ENCODE measurements at regions not wholly inside any gene's neighbourhood (a gene's known extent, or its start where the extent isn't known, plus 50 kb on each side); places are given as distances from the start of the nearest gene placed in this dataset.
"Not testable (repeated sequence)": the region's sequence is repeated elsewhere in the genome, so short reads cannot be mapped to it uniquely, and the experiment has no call there.

DNA sequence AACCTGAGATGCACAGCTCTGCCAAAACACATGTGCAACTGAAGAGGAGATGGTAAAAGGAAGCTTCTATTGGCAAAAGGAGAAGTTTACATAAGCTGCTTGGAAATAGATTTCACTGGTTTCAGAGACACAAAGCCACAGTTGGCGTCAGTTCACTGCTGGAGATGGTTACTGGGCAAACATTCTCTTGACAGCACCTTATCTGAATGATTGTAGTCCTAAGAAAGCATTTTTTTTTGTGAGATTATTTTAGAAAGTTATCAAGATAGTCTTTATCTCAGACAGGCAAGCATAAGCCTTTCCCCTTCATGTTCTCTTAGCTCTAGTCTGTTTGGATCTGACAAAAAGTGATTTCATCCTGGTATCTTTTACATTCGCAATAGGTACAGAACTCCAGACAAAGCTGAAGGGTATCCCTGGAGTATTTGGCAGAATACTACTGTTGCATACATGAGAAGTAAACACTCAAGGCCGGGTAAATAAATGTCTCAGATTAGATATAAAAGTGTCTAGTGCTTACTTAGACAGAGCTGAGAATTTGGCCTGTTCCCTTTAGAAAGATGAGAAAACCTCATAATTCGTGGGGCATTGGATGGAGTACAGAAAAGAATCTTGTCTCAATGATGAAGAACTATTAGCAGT is 1668.0 kb upstream of the NUDT12 start:
- no peak for DNase-seq

- DNase-seq, result no peak
Measured at GRCh38 chr5:105218018-105218417, 1655.4 kb upstream of the NUDT12 start.

DNA sequence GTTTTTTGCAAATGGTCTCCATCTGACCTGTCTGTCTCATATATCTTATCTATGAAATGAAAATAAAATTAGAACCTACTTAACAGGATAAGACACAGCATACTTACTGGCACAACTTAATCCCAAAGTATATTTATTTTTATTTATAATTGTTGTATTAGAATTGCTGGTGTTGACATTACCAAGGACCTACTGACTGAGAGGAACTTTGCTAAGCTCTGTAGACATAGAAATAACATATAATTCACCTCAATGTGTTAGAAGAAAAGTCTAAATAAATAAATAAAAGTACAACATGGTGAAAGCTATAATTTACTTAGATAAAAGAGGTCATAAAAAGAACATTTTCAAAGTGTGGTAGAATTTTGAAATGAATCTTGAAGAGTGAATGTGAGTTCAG is 1650.5 kb upstream of the NUDT12 start:
- DNase-seq, result no peak

DNA sequence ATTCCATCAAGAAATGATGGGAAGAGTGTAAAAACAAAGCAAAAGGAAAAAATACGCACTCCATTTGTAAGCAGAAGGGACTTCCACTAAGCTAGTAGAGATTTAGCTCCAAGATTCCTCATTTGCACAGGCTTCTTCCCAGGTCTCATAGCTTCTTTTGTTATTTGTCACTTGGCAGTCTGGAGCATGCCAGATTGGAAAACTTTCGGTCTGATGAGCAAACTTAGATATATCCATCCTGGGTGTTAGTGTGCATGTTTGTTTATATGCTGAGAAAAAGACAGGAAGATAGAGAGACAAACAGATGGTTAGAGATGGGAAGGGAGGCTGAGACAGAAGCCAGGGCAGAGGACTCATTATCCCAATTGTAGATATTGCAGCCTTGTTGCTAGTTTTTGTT is 1644.5 kb upstream of the NUDT12 start:
- no peak for DNase-seq

- DNase-seq, result no peak
Measured at GRCh38 chr5:105197531-105197930, 1634.9 kb upstream of the NUDT12 start.

DNA sequence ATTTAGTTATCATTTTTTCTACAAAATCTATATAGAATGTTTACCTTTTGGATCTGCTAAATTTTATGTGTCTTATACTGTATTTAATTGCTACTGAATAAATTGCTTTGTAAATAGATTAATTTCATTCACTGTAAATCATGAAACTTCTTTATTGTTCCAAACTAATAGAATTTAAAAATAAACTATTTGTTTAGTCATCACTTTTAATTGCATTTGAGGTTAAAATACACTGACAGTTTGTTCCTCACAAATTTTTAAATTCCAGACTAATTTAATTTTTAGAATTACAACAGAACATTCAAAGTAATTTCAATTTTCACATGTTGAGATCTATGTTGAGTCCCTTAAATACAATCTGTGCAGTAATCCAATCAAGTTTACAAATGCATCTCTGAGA is 1633.2 kb upstream of the NUDT12 start:
- no peak for DNase-seq

GRCh38 chr5:105172918-105173317 is 1610.3 kb upstream of the NUDT12 start:
- no peak for DNase-seq

- DNase-seq, result no peak
Measured at GRCh38 chr5:105168806-105169205, 1606.2 kb upstream of the NUDT12 start.

- DNase-seq, result no peak
Measured at GRCh38 chr5:105167092-105167491, 1604.5 kb upstream of the NUDT12 start.

GRCh38 chr5:105163547-105163946 is 1601.0 kb upstream of the NUDT12 start:
- DNase-seq, result no peak

DNA sequence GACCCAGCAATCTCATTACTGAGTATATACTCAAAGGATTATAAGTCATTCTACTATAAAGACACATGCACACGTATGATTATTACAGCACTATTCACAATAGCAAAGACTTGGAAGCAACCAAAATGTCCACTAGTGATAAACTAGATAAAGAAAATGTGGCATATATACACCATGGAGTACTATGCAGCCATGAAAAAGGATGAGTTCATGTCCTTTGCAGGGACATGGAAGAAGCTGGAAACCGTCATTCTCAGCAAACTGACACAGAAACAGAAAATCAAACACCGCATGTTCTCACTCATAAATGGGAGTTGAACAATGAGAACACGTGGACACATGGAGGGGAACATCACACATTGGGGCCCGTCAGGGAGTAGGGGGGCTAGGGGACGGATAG is 1600.0 kb upstream of the NUDT12 start:
- DNase-seq, result not testable (repeated sequence)

DNA sequence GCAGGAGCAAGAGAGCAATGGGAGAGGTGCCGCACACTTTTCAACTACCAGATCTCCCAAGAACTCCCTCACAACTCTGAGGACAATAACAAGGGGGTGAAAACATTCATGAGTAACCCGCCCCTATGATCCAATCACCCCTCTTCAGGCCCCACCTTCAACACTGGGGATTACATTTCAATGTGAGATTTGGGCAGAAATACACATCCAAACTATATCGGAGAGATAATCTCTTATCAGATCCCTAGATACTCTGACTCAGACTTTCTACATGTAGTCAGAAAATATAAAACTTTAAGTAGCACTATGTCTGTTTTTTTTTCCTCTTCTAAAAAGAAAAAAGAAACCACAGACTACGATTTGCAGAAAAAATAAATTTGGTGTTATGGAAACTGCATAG is 1595.9 kb upstream of the NUDT12 start:
- DNase-seq, result peak; percentile 29

DNA sequence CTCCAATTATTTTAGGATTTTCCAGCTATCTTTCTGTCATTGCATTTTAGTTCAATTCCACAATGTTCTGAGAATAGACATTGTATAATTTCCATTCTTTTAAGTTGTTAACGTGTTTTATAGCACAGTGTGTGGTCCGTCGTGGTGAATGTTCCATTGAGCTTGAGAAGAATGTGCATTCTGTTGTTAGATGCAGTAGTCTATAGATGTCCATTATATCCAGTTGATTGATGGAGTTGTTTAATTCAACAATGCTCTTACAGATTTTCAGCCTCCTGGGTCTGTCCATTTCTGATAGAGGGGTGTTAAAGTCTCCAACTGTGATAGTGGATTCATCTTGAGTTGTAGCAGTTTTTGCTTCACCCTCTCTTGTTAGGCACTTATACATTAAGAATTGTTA is 1587.7 kb upstream of the NUDT12 start:
- DNase-seq, result no peak

- no peak for DNase-seq
Measured at GRCh38 chr5:105146867-105147266, 1584.3 kb upstream of the NUDT12 start.

GRCh38 chr5:105145152-105145551 is 1582.6 kb upstream of the NUDT12 start:
- no peak for DNase-seq

- no peak for DNase-seq
Measured at GRCh38 chr5:105134328-105134727, 1571.7 kb upstream of the NUDT12 start.

DNA sequence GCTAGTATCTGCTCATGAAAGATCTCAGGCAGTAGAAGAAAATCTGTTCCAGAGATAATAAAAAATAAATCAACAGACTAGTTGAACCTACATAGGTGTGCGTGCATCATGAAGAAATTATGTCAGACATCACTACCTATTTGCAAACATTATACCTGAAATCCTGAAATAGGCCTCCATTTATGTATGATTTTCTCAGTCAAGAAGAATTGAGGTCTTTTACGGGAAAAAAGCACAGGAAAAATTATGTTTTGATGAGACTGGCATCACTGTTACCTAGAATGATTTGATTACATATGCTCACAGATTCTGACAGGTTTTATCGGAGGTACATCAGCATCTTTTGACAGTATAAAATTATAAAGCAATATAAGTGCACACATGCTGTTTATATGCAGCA is 1570.5 kb upstream of the NUDT12 start:
- no peak for DNase-seq

GRCh38 chr5:105132581-105132980 is 1570.0 kb upstream of the NUDT12 start:
- DNase-seq, result no peak

DNA sequence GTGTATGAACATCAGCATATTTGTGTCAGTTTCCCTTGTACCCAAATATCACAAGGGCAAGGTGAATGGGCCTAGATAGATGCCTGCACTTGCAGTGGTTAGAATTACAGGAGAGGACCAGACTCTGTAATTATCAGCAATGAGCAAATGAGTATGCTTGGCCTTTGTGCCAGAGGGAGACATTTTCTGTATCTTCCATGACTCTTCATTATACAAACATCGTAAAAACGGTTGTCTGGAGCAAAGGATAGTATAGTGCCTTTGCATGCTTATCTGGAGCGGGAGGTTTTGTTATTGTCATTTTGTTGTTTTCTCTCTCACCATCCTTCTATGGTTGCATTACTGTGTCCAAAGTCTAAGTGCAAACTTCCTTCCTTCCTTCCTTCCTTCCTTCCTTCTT is 1568.5 kb upstream of the NUDT12 start:
- no peak for DNase-seq

- DNase-seq, result no peak
Measured at GRCh38 chr5:105101577-105101976, 1539.0 kb upstream of the NUDT12 start.

DNA sequence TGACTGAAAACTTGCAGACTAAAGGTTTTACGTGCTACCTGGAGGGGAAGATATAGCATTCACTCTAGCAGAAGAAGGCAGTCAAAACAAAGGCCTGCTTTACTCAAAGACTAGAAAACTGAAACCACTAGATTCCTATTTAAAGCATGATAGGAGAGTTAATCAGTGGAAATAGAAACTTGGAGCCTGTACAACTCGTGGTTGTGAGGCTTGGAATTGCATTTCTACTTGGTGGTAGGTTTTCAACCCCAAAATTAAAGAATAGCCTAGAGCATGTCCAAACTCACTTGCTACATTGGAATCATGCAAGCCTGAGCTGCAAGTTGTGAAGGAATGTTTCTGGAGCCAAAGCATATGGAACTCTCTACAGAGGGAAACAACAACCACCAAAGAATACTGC is 1526.4 kb upstream of the NUDT12 start:
- no peak for DNase-seq

DNA sequence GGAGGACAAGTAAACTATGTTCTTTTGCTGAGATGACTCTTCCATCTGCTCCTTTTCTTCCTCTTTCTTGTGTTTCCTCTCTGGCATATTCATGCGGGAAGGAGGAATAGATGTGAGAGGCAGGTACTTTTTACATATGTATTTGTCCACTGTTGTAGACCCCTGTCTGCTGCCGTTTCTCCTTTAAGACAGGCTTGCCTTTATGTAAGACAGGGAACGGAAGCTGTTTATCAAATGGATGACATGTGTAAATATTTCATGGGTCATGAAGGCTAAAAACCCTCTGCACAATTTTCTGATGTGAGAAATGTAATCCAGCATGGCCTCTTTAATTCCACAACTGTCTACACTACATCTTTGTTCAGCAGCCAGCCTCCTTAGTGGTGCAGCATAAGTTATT is 1525.5 kb upstream of the NUDT12 start:
- DNase-seq, result no peak

DNA sequence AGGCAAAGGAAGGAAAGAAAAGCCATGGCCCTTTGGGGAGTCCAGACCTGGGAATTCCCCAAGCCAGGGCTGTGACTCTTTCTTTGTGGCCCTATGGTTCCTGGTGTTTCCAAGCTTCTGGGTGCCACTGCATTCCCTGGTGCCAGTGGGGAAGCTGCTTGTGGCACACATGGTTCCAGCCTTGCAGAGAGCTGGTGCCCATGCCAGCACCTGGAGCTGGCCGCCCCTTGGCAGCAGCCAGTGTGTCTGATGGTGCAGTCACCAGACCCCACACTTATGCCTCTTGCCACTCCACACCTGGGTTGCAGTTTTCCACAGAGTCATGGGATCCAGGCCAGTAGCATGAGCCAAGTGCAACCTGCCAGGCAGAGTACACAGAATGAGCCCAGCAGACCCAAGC is 1495.3 kb upstream of the NUDT12 start:
- no peak for DNase-seq

DNA sequence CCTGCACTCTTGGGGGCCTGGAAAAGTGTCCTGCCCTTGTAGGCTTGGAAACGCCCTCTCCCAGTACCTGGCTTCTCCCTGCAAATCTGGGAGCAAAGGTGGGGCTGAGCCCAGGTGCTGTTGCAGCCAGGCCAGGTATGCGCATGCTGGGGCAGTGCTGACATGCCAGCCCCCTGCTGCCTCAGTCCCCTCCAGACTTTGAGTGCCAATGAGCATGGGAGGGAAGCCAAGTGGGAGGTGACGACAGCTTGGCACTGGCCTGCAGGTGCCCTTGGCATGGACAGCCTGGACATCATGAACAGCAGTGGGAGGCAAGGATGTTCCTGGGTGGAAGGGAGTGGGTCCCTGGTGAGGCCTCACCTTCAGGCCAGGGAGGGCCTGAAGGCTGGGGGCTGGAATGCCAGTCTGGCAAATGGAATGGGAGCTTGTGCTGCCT is 1494.4 kb upstream of the NUDT12 start:
- DNase-seq, result no peak

GRCh38 chr5:105054406-105054805 is 1491.8 kb upstream of the NUDT12 start:
- DNase-seq, result no peak

DNA sequence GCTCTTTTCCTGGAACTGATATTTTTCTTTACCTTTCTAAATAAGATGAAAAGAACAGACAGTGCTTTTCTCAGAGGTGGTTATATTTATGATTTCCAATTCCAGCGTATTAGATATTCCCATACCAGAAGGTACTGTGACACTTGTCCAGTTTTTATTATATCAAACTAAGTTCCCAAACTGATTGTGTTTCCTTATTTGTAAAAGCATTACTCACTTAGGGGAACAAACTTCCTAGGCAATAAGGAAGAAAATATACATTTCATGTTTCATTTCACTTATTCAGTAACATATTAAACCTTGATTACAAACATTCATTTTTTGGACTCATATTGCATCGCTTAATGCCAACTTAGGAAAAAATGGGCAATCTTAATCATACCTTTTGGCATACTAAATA is 1480.0 kb upstream of the NUDT12 start:
- no peak for DNase-seq
